Esophagus squamous epithelium (tissue), 5 donors: ENCODE measurements at regions not wholly inside any gene's neighbourhood (a gene's known extent, or its start where the extent isn't known, plus 50 kb on each side); places are given as distances from the start of the nearest gene placed in this dataset.

Experiments used
- DNase-seq: peaks from one replicate; lab custom pipeline; 2025; lab: John Stamatoyannopoulos, UW
- H3K27ac ChIP-seq, 4 donors: fragments of 200-600 bp; sonication (generic); one replicate each; pipeline ENCODE4 v1.5.1; 2016 to 2019; ENCODE audit warnings: mild to moderate bottlenecking in 1 of 4
- H3K27me3 ChIP-seq, 4 donors: fragments of 200-600 bp; sonication (generic); 1 replicate in 3 of 4; 2 replicates in 1 of 4; pipeline versions ENCODE4 v1.5.1 to v1.6.0; 2017 to 2021; ENCODE audit warnings: antibody characterized with exemption in 1 of 4
- H3K36me3 ChIP-seq, 3 donors: fragments of 200-600 bp; sonication (generic); one replicate each; pipeline ENCODE4 v1.5.1; 2016 to 2019
- H3K4me1 ChIP-seq, 3 donors: fragments of 200-600 bp; sonication (generic); one replicate each; pipeline ENCODE4 v1.5.1; 2017 to 2019
- H3K4me3 ChIP-seq, 4 donors: fragments of 200-600 bp; sonication (generic); 1 replicate in 3 of 4; 2 replicates in 1 of 4; pipeline ENCODE4 v1.5.1; 2016 to 2019; ENCODE audit warnings: mild to moderate bottlenecking in 2 of 4, moderate library complexity in 1 of 4
- H3K9me3 ChIP-seq, 3 donors: fragments of 200-600 bp; sonication (generic); one replicate each; pipeline ENCODE4 v1.5.1; 2016 to 2019
- POLR2A ChIP-seq, 4 donors: fragments of 450-650 bp; IDR thresholded peaks; one replicate each; pipeline ENCODE4 v1.6.1; 2017; ENCODE audit warnings: antibody characterized with exemption in 4 of 4, mild to moderate bottlenecking in 4 of 4, moderate library complexity in 3 of 4
- whole genome bisulfite sequencing, 2 donors: methylation state at CpG; one replicate each; pipeline ENCODE4 v1.1.5; 2018; 5-methylcytosine and 5-hydroxymethylcytosine counted together
- intact Hi-C: fragments of 100-400 bp; cut with DNase I; formaldehyde crosslinking; loops from one replicate; pipeline ENCODE4 v1.15.0; 2022
- TF ChIP-seq, protein P1 (sequence below), 6 experiments: fragments of 450-650 bp in 4 of 6; fragments of 200-600 bp in 2 of 6; sonication (generic) in 2 of 6; IDR thresholded peaks; one replicate each; pipeline ENCODE4 v1.5.1; 2016 to 2019; ENCODE audit warnings: antibody characterized with exemption in 6 of 6, mild to moderate bottlenecking in 4 of 6, moderate library complexity in 4 of 6
- donor health status: DM: yes; HTN: yes; CAD: no.

DNA sequence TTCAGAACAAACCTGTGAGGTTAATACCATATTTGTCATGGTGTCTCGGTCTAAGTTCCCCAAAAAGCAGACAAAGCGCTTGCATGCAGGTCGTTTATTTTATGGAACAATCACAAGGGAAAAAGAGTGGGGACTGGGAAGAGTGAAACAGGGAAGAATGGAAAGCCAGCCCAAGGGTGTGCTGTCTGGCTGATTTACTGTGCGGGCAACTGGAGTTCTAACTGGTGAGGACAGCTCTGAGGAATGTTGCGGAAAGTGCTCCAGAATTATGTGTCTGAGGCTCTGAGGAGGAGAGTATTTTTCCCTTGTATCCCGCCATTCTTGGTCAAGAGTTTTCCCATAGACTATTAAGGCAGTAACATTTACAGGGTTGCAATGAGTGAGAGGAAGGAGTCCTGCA is 465.4 kb downstream of the RMST start:
- Histone ChIP-seq H3K9me3 (no peaks in the 10 kb centered on the region), H3K4me1 (no peaks in the 10 kb centered on the region), H3K27me3 (no peaks in the 10 kb centered on the region), H3K36me3 (no peaks in the 10 kb centered on the region), H3K27ac (no peak overlapping the region), H3K4me3 (no peak overlapping the region)
- DNase-seq: no peak
- intact Hi-C loops: no loop called here
- TF ChIP-seq, protein P1, sequence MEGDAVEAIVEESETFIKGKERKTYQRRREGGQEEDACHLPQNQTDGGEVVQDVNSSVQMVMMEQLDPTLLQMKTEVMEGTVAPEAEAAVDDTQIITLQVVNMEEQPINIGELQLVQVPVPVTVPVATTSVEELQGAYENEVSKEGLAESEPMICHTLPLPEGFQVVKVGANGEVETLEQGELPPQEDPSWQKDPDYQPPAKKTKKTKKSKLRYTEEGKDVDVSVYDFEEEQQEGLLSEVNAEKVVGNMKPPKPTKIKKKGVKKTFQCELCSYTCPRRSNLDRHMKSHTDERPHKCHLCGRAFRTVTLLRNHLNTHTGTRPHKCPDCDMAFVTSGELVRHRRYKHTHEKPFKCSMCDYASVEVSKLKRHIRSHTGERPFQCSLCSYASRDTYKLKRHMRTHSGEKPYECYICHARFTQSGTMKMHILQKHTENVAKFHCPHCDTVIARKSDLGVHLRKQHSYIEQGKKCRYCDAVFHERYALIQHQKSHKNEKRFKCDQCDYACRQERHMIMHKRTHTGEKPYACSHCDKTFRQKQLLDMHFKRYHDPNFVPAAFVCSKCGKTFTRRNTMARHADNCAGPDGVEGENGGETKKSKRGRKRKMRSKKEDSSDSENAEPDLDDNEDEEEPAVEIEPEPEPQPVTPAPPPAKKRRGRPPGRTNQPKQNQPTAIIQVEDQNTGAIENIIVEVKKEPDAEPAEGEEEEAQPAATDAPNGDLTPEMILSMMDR (IDR thresholded peaks at IDR 0.05): no peak
- 68 to 77% methylated on average over 6 of the region's 6 CpGs for WGBS, 2 donors

DNA sequence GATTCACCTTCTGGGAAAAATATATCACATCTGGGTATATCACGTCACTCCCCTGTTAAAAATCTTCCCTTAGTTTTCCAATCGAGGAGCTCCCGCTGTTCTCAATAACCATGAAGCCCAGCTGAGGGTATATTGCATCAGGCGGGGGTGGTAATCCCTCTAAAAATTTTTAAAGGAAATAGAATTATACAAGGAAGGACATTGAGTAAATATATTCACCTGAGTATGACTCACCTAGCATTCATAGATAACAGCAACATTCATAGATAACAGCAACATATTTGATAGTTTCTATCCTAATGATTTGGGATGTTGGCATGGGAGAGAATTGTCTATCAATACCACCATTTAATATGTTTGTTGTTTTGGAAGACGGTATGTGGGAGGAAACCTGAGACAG is 473.6 kb downstream of the RMST start:
- Histone ChIP-seq H3K27ac (no peak overlapping the region), H3K4me1 (no peaks in the 10 kb centered on the region), H3K9me3 (no peaks in the 10 kb centered on the region), H3K27me3 (no peaks in the 10 kb centered on the region), H3K36me3 (no peaks in the 10 kb centered on the region), H3K4me3 (no peak overlapping the region)
- DNase-seq: no peak
- TF ChIP-seq, protein P1 (IDR thresholded peaks at IDR 0.05): no peak
- TF ChIP-seq POLR2A (IDR thresholded peaks at IDR 0.05): no peak
- intact Hi-C loops: no loop called here
- WGBS, 2 donors: 69 to 74% methylated on average over 5 of the region's 5 CpGs

DNA sequence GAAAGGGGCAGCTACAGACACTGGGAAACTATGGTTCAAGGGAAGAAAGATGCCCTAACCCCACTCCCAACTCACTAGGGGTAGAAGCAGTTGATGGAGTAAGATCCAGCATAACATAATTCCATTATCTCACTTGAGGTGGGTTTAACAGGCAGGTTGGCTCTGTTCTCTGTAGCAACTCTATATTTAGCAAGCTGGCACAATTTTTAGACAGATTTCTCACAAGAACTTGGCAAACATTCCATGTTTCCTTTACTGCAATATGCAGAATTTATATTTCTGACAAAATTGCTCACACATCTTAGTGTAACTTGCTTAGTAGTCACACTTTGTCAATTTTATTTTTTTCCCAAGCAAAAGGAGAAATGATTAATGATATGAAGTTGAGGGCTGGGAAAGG is 475.4 kb downstream of the RMST start:
- H3K4me3 ChIP-seq: no peak overlapping the region
- TF ChIP-seq, protein P1 (IDR thresholded peaks at IDR 0.05): no peak
- TF ChIP-seq POLR2A (IDR thresholded peaks at IDR 0.05): no peak
- H3K27me3 ChIP-seq: no peaks in the 10 kb centered on the region
- DNase-seq: no peak
- H3K4me1 ChIP-seq: no peaks in the 10 kb centered on the region
- no peaks in the 10 kb centered on the region for H3K9me3 ChIP-seq
- no peaks in the 10 kb centered on the region for H3K36me3 ChIP-seq
- H3K27ac ChIP-seq: no peak overlapping the region
- intact Hi-C loops: no loop called here

DNA sequence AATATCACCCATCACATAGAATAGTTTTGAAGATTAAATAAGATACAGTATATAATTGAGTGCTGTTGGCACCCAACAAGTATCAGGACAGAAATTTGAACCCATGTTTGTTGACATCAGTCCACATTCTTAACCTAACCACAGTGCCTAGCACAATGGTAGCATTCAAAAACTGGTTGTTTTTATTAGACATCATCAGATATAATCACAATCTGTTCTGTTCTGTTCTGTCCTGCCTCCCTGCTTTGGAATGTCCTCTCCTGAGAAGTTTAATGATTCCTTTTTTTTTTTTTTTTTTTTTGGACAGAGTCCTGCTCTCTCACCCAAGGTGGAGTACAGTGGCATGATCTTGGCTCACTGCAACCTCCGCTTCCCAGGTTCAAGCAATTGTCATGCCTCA is 476.6 kb downstream of the RMST start:
- H3K9me3 ChIP-seq: no peaks in the 10 kb centered on the region
- H3K27ac ChIP-seq: no peak overlapping the region
- WGBS, 2 donors: 67 to 80% methylated on average over 1 of the region's 1 CpG
- intact Hi-C loops: no loop called here
- no peak overlapping the region for H3K4me3 ChIP-seq
- no peak for DNase-seq
- H3K36me3 ChIP-seq: no peaks in the 10 kb centered on the region
- no peaks in the 10 kb centered on the region for H3K4me1 ChIP-seq
- TF ChIP-seq POLR2A (IDR thresholded peaks at IDR 0.05): no peak
- TF ChIP-seq, protein P1 (IDR thresholded peaks at IDR 0.05): no peak
- H3K27me3 ChIP-seq: no peaks in the 10 kb centered on the region

DNA sequence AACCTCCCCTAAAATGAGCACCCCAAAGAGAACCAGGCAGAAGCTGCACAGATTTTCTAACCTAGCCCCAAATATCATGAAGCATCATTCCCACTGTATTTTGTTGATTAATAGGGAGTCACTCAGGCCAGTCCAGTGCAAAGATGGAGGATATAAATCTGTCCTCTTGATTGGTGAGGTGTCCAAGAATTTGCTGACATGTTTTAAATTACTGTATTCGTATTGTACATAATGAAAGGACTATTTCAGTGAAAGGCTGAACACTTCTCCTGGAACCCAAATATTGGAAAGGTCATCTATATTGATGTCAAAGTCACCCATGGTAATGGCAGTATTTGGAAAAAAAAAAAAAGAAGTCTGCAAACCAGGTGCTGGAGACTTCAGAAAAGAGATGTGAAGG is 477.5 kb downstream of the RMST start:
- Histone ChIP-seq H3K4me3 (no peak overlapping the region), H3K27ac (no peak overlapping the region), H3K9me3 (no peaks in the 10 kb centered on the region), H3K27me3 (no peaks in the 10 kb centered on the region), H3K36me3 (no peaks in the 10 kb centered on the region), H3K4me1 (no peaks in the 10 kb centered on the region)
- no peak for DNase-seq
- TF ChIP-seq, protein P1 (IDR thresholded peaks at IDR 0.05): no peak
- TF ChIP-seq POLR2A (IDR thresholded peaks at IDR 0.05): no peak
- WGBS, 2 donors: 53% methylated on average over 1 of the region's 1 CpG
- intact Hi-C loops: no loop called here
